SIG-M5 treated with dmso at 0.1 percent for 504 hours (cell line): ENCODE measurements at regions not wholly inside any gene's neighbourhood (a gene's known extent, or its start where the extent isn't known, plus 50 kb on each side); places are given as distances from the start of the nearest gene placed in this dataset.
A peak's percentile ranks its signal among the peaks of the same experiment; 100 is the strongest.

Source experiments
- DNase-seq: peaks from one replicate; lab custom pipeline; 2025; ENCODE audit not compliant: unreplicated experiment; lab: John Stamatoyannopoulos, UW

- DNase-seq = no peak
Measured at GRCh38 chr6:56864171-56864616, 90.7 kb upstream of the BEND6 start.

GRCh38 chr6:56863366-56863765, 91.5 kb upstream of the BEND6 start:
- no peak for DNase-seq

GRCh38 chr6:56862415-56863175, 92.3 kb upstream of the BEND6 start:
- DNase-seq = no peak

GRCh38 chr6:56860475-56860874, 94.4 kb upstream of the BEND6 start:
- DNase-seq = no peak

GRCh38 chr6:56856036-56856580, 98.8 kb upstream of the BEND6 start:
- no peak for DNase-seq

- no peak for DNase-seq
Measured at GRCh38 chr6:56854086-56854485, 100.8 kb upstream of the BEND6 start.

GRCh38 chr6:56853541-56853940, 101.4 kb upstream of the BEND6 start:
- no peak for DNase-seq

GRCh38 chr6:56852260-56853010, 102.5 kb upstream of the BEND6 start:
- no peak for DNase-seq

- peak; percentile 53 for DNase-seq
Measured at GRCh38 chr6:56851541-56852259, 103.2 kb upstream of the BEND6 start.

GRCh38 chr6:56851074-56851473, 103.8 kb upstream of the BEND6 start:
- no peak for DNase-seq

- no peak for DNase-seq
Measured at GRCh38 chr6:56850626-56851025, 104.3 kb upstream of the BEND6 start.

- no peak for DNase-seq
Measured at GRCh38 chr6:56849896-56850295, 105.0 kb upstream of the BEND6 start.

GRCh38 chr6:56848105-56848504, 106.8 kb upstream of the BEND6 start:
- DNase-seq = no peak

GRCh38 chr6:56845032-56845431, 109.9 kb upstream of the BEND6 start:
- DNase-seq = no peak

- DNase-seq = peak; percentile 80
Measured at GRCh38 chr6:56843476-56844349, 111.2 kb upstream of the BEND6 start.

- peak; percentile 68 for DNase-seq
Measured at GRCh38 chr6:56842686-56843475, 112.0 kb upstream of the BEND6 start.

- no peak for DNase-seq
Measured at GRCh38 chr6:56841751-56842150, 113.2 kb upstream of the BEND6 start.

GRCh38 chr6:56841381-56841749, 113.5 kb upstream of the BEND6 start:
- DNase-seq = no peak

GRCh38 chr6:56840467-56841380, 114.2 kb upstream of the BEND6 start:
- no peak for DNase-seq
